Gastrocnemius medialis (tissue), 4 donors: ENCODE measurements at regions not wholly inside any gene's neighbourhood (a gene's known extent, or its start where the extent isn't known, plus 50 kb on each side); places are given as distances from the start of the nearest gene placed in this dataset.

Source experiments
- ATAC-seq, 2 donors: fragments of 150-250 bp; one replicate each; pipeline ENCODE4 v1.9.1; 2016
- DNase-seq, 2 donors: peaks; one replicate each; pipeline ENCODE4 v3.0.0-alpha.2; 2019
- H3K27ac ChIP-seq, 4 donors: fragments of 200-600 bp; sonication (generic); 1 replicate in 1 of 4; 2 replicates in 3 of 4; pipeline ENCODE4 v1.5.1; 2016 to 2018; ENCODE audit warnings: mild to moderate bottlenecking in 2 of 4, moderate library complexity in 1 of 4
- H3K27me3 ChIP-seq, 3 donors: fragments of 200-600 bp; sonication (generic) in 2 of 3; 1 replicate in 1 of 3; 2 replicates in 2 of 3; pipeline versions ENCODE4 v1.5.1 to v1.6.0; 2016 to 2019; ENCODE audit warnings: mild to moderate bottlenecking in 1 of 3, moderate library complexity in 1 of 3
- H3K36me3 ChIP-seq, 2 donors: fragments of 200-600 bp; sonication (generic) in 1 of 2; one replicate each; pipeline ENCODE4 v1.5.1; 2017 to 2018
- H3K4me1 ChIP-seq, 2 donors: fragments of 200-600 bp; sonication (generic) in 1 of 2; one replicate each; pipeline ENCODE4 v1.5.1; 2016 to 2017; ENCODE audit warnings: mild to moderate bottlenecking in 2 of 2
- H3K4me3 ChIP-seq, 4 donors: fragments of 200-600 bp; sonication (generic) in 3 of 4; 1 replicate in 1 of 4; 2 replicates in 3 of 4; pipeline ENCODE4 v1.5.1; 2016 to 2019; ENCODE audit warnings: mild to moderate bottlenecking in 2 of 4
- H3K9me3 ChIP-seq, 3 donors: fragments of 200-600 bp; sonication (generic) in 2 of 3; 1 replicate in 1 of 3; 2 replicates in 2 of 3; pipeline ENCODE4 v1.5.1; 2016 to 2019
- CTCF ChIP-seq, 5 experiments: fragments of 450-650 bp in 3 of 5; fragments of 200-600 bp in 2 of 5; sonication (generic) in 2 of 5; IDR thresholded peaks in 4 of 5; conservative IDR thresholded peaks in 1 of 5; 1 replicate in 4 of 5; 2 replicates in 1 of 5; pipeline ENCODE4 v1.5.1; 2016 to 2019; ENCODE audit warnings: antibody characterized with exemption in 5 of 5, mild to moderate bottlenecking in 3 of 5, moderate library complexity in 3 of 5
- POLR2A ChIP-seq, 2 donors: fragments of 450-650 bp; IDR thresholded peaks; one replicate each; pipeline ENCODE4 v1.6.1; 2017; ENCODE audit warnings: antibody characterized with exemption in 2 of 2, mild to moderate bottlenecking in 2 of 2, moderate library complexity in 2 of 2
- in situ Hi-C, 4 donors: fragments of 200-750 bp; cut with MboI; loops; one replicate each; pipeline versions ENCODE4 v1.15.0 to v1.8.0; 2017; ENCODE audit warnings: low sequenced_read_pairs in 4 of 4
- intact Hi-C: fragments of 100-400 bp; cut with DNase I; formaldehyde crosslinking; loops from one replicate; pipeline ENCODE4 v1.15.1; 2023; ENCODE audit warnings: low total_unique reads

- peaks cover 0 to 5% (median 0%) of the 10 kb centered on the region in 3 donors for H3K27me3 ChIP-seq
- no peak for ATAC-seq
- H3K27ac ChIP-seq, result no peak overlapping the region
- intact Hi-C loops (no loop called here), in situ Hi-C loops (no loop called here)
- no peaks in the 10 kb centered on the region for H3K4me1 ChIP-seq
- no peak for TF ChIP-seq POLR2A (IDR thresholded peaks at IDR 0.05)
- no peak for TF ChIP-seq CTCF (IDR thresholded peaks at IDR 0.05 in 4 of 5, conservative IDR thresholded peaks at IDR 0.05 in 1 of 5)
- no peaks in the 10 kb centered on the region for H3K9me3 ChIP-seq
- DNase-seq, result no peak
- no peak overlapping the region for H3K4me3 ChIP-seq
- no peaks in the 10 kb centered on the region for H3K36me3 ChIP-seq
These were observed 642.9 kb downstream of the BRD1 start for GRCh38 chr22:49184736-49185135.

- DNase-seq (no peak), ATAC-seq (no peak)
- H3K36me3 ChIP-seq, result no peaks in the 10 kb centered on the region
- intact Hi-C loops (no loop called here), in situ Hi-C loops (no loop called here)
- H3K27ac ChIP-seq, result no peak overlapping the region
- H3K9me3 ChIP-seq, result no peaks in the 10 kb centered on the region
- TF ChIP-seq CTCF (IDR thresholded peaks at IDR 0.05 in 4 of 5, conservative IDR thresholded peaks at IDR 0.05 in 1 of 5), result no peak
- no peak for TF ChIP-seq POLR2A (IDR thresholded peaks at IDR 0.05)
- no peaks in the 10 kb centered on the region for H3K4me1 ChIP-seq
- H3K27me3 ChIP-seq, result peaks cover 0 to 5% (median 0%) of the 10 kb centered on the region in 3 donors
- no peak overlapping the region for H3K4me3 ChIP-seq
These were observed 643.9 kb downstream of the BRD1 start for GRCh38 chr22:49183826-49184216.

GRCh38 chr22:49183208-49183825 lies 644.4 kb downstream of the BRD1 start:
- intact Hi-C loops, result no loop called here
- no peak for TF ChIP-seq CTCF (IDR thresholded peaks at IDR 0.05 in 4 of 5, conservative IDR thresholded peaks at IDR 0.05 in 1 of 5)
- no peak for TF ChIP-seq POLR2A (IDR thresholded peaks at IDR 0.05)
- no peak for DNase-seq

GRCh38 chr22:49182416-49182815 lies 645.3 kb downstream of the BRD1 start:
- intact Hi-C loops (no loop called here), in situ Hi-C loops (no loop called here)
- Histone ChIP-seq H3K27me3 (peaks cover 0 to 3% (median 0%) of the 10 kb centered on the region in 3 donors), H3K4me1 (no peaks in the 10 kb centered on the region), H3K36me3 (no peaks in the 10 kb centered on the region), H3K9me3 (no peaks in the 10 kb centered on the region), H3K27ac (no peak overlapping the region), H3K4me3 (no peak overlapping the region)
- ATAC-seq (no peak), DNase-seq (no peak)
- no peak for TF ChIP-seq CTCF (IDR thresholded peaks at IDR 0.05 in 4 of 5, conservative IDR thresholded peaks at IDR 0.05 in 1 of 5)
- no peak for TF ChIP-seq POLR2A (IDR thresholded peaks at IDR 0.05)

More at GRCh38 chr22:49183208-49183825, 644.4 kb downstream of the BRD1 start:
- in situ Hi-C loops, result no loop called here
- Histone ChIP-seq H3K9me3 (no peaks in the 10 kb centered on the region), H3K4me1 (no peaks in the 10 kb centered on the region), H3K36me3 (no peaks in the 10 kb centered on the region), H3K27me3 (peaks cover 0 to 3% (median 0%) of the 10 kb centered on the region in 3 donors), H3K4me3 (no peak overlapping the region), H3K27ac (no peak overlapping the region)
- ATAC-seq, result no peak

GRCh38 chr22:49181942-49182341 lies 645.7 kb downstream of the BRD1 start:
- no peaks in the 10 kb centered on the region for H3K27me3 ChIP-seq
- ATAC-seq, result no peak
- no peak overlapping the region for H3K4me3 ChIP-seq
- H3K36me3 ChIP-seq, result no peaks in the 10 kb centered on the region
- in situ Hi-C loops (no loop called here), intact Hi-C loops (no loop called here)
- H3K4me1 ChIP-seq, result no peaks in the 10 kb centered on the region
- TF ChIP-seq CTCF (IDR thresholded peaks at IDR 0.05 in 4 of 5, conservative IDR thresholded peaks at IDR 0.05 in 1 of 5) (no peak), POLR2A (IDR thresholded peaks at IDR 0.05) (no peak)
- DNase-seq, result no peak
- H3K9me3 ChIP-seq, result no peaks in the 10 kb centered on the region
- H3K27ac ChIP-seq, result no peak overlapping the region
